HEK293T (cell line): ENCODE measurements at regions not wholly inside any gene's neighbourhood (a gene's known extent, or its start where the extent isn't known, plus 50 kb on each side); places are given as distances from the start of the nearest gene placed in this dataset.

ENCODE experiments used
- CTCF ChIA-PET: fragments of 350-600 bp; formaldehyde crosslinking; extraction: SDS; loops from one replicate; lab custom pipeline; 2021; ENCODE audit warnings: antibody characterized with exemption, inconsistent platforms; lab: Yijun Ruan, JAX
- POLR2A ChIA-PET: fragments of 350-600 bp; formaldehyde crosslinking; extraction: SDS; loops from one replicate; lab custom pipeline; 2020; ENCODE audit warnings: antibody characterized with exemption, inconsistent platforms; lab: Yijun Ruan, JAX
- DNase-seq: peaks from one replicate; pipeline ENCODE4 v3.0.0; 2012; ENCODE audit warnings: mixed read lengths; ENCODE audit errors: extremely low spot score
- ARNT ChIP-seq: fragments of 450-650 bp; IDR thresholded peaks from 2 replicates; pipeline ENCODE4 v1.6.1; 2017; ENCODE audit warnings: mild to moderate bottlenecking
- BHLHE40 ChIP-seq: fragments of 450-650 bp; IDR thresholded peaks from 2 replicates; pipeline ENCODE4 v1.6.1; 2016; ENCODE audit warnings: mild to moderate bottlenecking, moderate library complexity, borderline replicate concordance
- CTBP1 ChIP-seq: fragments of 450-650 bp; IDR thresholded peaks from 2 replicates; pipeline ENCODE4 v1.6.1; 2016; ENCODE audit warnings: borderline replicate concordance
- ELF4 ChIP-seq: fragments of 450-650 bp; IDR thresholded peaks from 2 replicates; pipeline ENCODE4 v1.6.1; 2017; ENCODE audit warnings: antibody characterized with exemption
- FOXA1 ChIP-seq: fragments of 450-650 bp; IDR thresholded peaks from 2 replicates; pipeline ENCODE4 v1.6.1; 2016; ENCODE audit warnings: mild to moderate bottlenecking
- FOXK2 ChIP-seq: fragments of 450-650 bp; IDR thresholded peaks from 2 replicates; pipeline ENCODE4 v1.6.1; 2016; ENCODE audit warnings: mild to moderate bottlenecking
- FOXM1 ChIP-seq: fragments of 450-650 bp; IDR thresholded peaks from 2 replicates; pipeline ENCODE4 v1.6.1; 2017; ENCODE audit warnings: mild to moderate bottlenecking, borderline replicate concordance
- HDGF ChIP-seq: fragments of 450-650 bp; IDR thresholded peaks from 2 replicates; pipeline ENCODE4 v1.6.1; 2017; ENCODE audit warnings: antibody characterized with exemption, borderline replicate concordance
- L3MBTL2 ChIP-seq: fragments of 450-650 bp; conservative IDR thresholded peaks from 2 replicates; pipeline ENCODE4 v1.6.1; 2016; ENCODE audit warnings: mild to moderate bottlenecking
- LEF1 ChIP-seq: fragments of 450-650 bp; IDR thresholded peaks from 2 replicates; pipeline ENCODE4 v1.6.1; 2017; ENCODE audit warnings: mild to moderate bottlenecking, borderline replicate concordance
- NFRKB ChIP-seq: fragments of 450-650 bp; IDR thresholded peaks from 2 replicates; pipeline ENCODE4 v1.6.1; 2016; ENCODE audit warnings: mild to moderate bottlenecking, moderate library complexity
- SP1 ChIP-seq: fragments of 450-650 bp; IDR thresholded peaks from 2 replicates; pipeline ENCODE4 v1.6.1; 2017
- SUZ12 ChIP-seq: fragments of 450-650 bp; IDR thresholded peaks from 2 replicates; pipeline ENCODE4 v1.6.1; 2016; ENCODE audit warnings: mild to moderate bottlenecking
- TARDBP ChIP-seq: fragments of 450-650 bp; IDR thresholded peaks from 2 replicates; pipeline ENCODE4 v1.6.1; 2016
- ZNF384 ChIP-seq: fragments of 450-650 bp; IDR thresholded peaks from 2 replicates; pipeline ENCODE4 v1.6.1; 2016
- TF ChIP-seq, protein P1 (sequence below): fragments of 450-650 bp; IDR thresholded peaks from 2 replicates; pipeline ENCODE4 v1.6.1; 2016

DNA sequence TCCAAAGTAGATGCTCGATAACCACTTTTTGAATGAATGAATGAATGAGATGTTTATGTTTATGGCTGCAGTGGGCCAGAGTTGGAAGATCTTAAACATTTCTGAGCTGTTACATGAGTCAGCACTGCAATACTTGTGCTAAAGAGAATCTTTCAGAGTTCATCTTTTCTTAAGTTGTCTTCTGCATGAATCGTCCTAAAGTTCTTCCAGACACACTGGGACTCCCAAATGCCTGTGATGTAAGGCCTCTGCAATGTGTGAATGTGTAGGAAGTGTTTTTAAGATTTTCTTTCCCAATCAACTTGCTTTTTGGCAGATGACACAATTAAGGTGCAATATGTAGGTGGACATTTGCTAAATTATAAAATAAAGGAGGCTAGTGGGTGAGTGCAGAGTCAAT is 50.3 kb upstream of the TRIM9 start:
- TF ChIP-seq SP1 (no peak), ARNT (no peak), LEF1 (no peak), ELF4 (no peak), L3MBTL2 (no peak), FOXK2 (no peak), FOXA1 (no peak), NFRKB (no peak), TARDBP (no peak), ZNF384 (no peak), HDGF (no peak), FOXM1 (no peak), BHLHE40 (no peak), CTBP1 (no peak), SUZ12 (no peak)
- TF ChIP-seq, protein P1, sequence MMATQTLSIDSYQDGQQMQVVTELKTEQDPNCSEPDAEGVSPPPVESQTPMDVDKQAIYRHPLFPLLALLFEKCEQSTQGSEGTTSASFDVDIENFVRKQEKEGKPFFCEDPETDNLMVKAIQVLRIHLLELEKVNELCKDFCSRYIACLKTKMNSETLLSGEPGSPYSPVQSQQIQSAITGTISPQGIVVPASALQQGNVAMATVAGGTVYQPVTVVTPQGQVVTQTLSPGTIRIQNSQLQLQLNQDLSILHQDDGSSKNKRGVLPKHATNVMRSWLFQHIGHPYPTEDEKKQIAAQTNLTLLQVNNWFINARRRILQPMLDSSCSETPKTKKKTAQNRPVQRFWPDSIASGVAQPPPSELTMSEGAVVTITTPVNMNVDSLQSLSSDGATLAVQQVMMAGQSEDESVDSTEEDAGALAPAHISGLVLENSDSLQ: no peak
- DNase-seq: no peak
- CTCF ChIA-PET: no interaction called here
- POLR2A ChIA-PET: no interaction called here

DNA sequence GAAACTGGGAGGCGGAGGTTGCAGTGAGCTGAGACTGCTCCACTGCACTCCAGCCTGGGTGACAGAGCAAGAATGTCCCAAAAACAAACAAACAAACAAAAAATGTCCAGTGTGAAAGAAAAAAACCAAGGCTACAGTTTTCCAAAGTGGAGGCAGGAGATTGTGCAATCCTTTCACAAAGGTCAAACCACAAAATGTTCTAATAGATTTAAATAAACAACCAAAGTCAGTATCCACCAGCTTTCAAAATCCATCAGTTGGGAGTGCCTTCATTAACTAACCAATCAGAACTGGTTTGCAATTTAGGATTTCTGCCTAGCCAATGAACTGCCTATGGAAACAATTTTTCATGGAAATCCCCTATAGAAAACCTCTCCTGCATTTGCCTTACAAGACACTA is 52.3 kb upstream of the TRIM9 start:
- ChIA-PET CTCF (interaction anchor here (0.8 kb wide), 1 partner anchor 10 kb away, joined by 3 read pairs; no protein-coding TSS in a partner anchor), POLR2A (no interaction called here)
- no peak for TF ChIP-seq SUZ12
- TF ChIP-seq BHLHE40: no peak
- no peak for TF ChIP-seq FOXM1
- TF ChIP-seq ZNF384: no peak
- TF ChIP-seq CTBP1: no peak
- TF ChIP-seq, protein P1: no peak
- TF ChIP-seq ELF4: no peak
- TF ChIP-seq SP1: no peak
- TF ChIP-seq ARNT: no peak
- TF ChIP-seq LEF1: no peak
- no peak for DNase-seq

DNA sequence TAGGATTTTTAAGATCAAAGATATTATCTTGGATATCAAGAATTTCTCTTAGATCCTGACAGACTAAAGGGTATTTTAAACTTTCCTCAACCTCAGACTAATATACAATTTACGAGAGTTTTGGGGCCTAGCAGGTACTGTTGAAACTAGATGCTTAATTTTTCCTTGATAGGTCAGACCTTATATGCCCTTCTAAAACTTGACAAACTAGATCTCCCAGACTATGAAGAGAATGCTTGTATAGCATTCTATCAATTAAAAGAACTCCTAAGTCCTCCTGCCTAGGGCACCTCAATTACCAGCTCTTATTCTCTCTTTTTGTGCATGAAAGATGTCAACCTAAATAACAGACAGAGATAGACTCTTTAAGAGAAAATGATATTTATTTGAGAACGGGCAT is 60.4 kb upstream of the TRIM9 start:
- no peak for DNase-seq
- CTCF ChIA-PET: no interaction called here
- TF ChIP-seq ELF4 (no peak), ZNF384 (no peak), SUZ12 (no peak), SP1 (no peak), L3MBTL2 (no peak), FOXK2 (no peak), TARDBP (no peak), FOXM1 (no peak), NFRKB (no peak), CTBP1 (no peak)
- POLR2A ChIA-PET: no interaction called here

DNA sequence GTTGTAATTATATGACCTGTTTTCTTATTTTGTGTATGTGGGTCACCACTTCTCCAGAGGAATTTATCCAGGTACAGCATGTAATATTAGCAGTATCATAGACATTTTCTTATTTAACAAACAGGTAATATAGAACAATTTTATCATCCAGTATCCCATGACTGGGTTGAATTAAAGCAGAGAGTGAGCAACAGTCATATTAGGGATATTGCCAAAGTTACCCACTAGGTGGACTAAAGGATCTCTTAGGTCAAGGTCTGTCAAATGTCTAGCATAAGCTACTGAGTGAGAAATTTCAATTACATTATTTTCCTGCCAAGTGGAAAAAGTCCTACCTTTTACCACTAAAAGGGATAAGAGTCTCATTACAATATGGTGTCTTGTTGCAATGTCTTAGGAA is 62.1 kb upstream of the TRIM9 start:
- ChIA-PET POLR2A (interaction anchor here (1.0 kb wide), 1 partner anchor 213 kb away, joined by 4 read pairs; the partner anchor contains the start of gene PYGL), CTCF (interaction anchor here (0.6 to 0.9 kb wide), 2 partner anchors 9 to 60 kb away, joined by 3 to 4 read pairs; no protein-coding TSS in a partner anchor)
- TF ChIP-seq HDGF: no peak
- no peak for TF ChIP-seq ARNT
- TF ChIP-seq ZNF384: no peak
- TF ChIP-seq NFRKB: no peak
- TF ChIP-seq L3MBTL2: no peak
- TF ChIP-seq FOXA1: no peak
- TF ChIP-seq TARDBP: no peak
- TF ChIP-seq, protein P1: no peak
- TF ChIP-seq SUZ12: no peak
- TF ChIP-seq FOXK2: no peak
- TF ChIP-seq LEF1: no peak
- TF ChIP-seq FOXM1: no peak
- TF ChIP-seq SP1: no peak
- no peak for TF ChIP-seq ELF4
- DNase-seq: peak; percentile 12

DNA sequence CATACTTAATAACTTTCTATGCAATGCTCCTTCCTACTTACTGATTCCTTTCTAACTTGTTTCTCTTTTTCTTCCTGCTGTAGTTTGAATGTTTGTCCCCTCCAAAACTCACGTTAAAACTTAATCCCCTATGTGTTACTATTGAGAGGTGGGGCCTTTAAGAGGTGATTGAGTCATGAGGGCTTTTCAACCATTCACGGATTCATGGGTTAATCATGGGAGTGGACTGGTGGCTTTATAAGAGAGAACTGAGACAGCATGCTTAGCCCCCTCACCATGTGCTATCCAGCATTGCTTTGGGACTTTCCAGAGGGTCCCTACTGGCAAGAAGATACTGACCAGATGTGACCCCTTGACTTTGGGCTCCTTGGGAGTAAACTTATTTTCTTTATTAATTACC is 66.0 kb upstream of the TRIM9 start:
- TF ChIP-seq ZNF384: no peak
- no peak for TF ChIP-seq CTBP1
- no peak for TF ChIP-seq L3MBTL2
- TF ChIP-seq HDGF: no peak
- no peak for TF ChIP-seq ARNT
- TF ChIP-seq FOXM1: no peak
- no peak for TF ChIP-seq LEF1
- no peak for TF ChIP-seq FOXA1
- TF ChIP-seq, protein P1: no peak

DNA sequence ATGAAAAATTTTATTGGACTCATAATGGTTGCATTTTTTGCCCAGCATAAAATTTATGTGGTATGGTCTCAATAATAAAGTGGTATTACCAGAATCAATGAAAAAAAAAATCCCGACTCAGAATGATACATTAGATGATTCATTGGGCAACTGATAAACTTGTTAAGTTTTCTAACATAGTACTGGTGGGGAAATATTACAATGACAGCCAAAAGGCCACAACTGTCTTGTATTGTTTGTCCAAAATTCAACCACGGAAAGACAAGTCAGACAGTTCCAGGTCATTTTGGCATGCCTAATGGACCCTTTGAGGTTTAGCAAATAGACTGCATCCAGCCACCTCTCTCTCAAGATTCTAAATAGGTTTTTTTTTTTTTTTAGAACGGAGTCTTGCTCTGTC is 70.5 kb upstream of the TRIM9 start:
- no peak for DNase-seq
- TF ChIP-seq ZNF384: no peak
- no peak for TF ChIP-seq FOXM1
- TF ChIP-seq FOXA1: no peak
- TF ChIP-seq HDGF: no peak
- TF ChIP-seq ELF4: no peak
- TF ChIP-seq NFRKB: no peak
- no peak for TF ChIP-seq FOXK2
- no peak for TF ChIP-seq BHLHE40
- TF ChIP-seq L3MBTL2: no peak
- TF ChIP-seq SUZ12: no peak
- no peak for TF ChIP-seq TARDBP
- CTCF ChIA-PET: no interaction called here
- POLR2A ChIA-PET: no interaction called here

More for the DNA sequence above, 66.0 kb upstream of the TRIM9 start:
- ChIA-PET POLR2A (no interaction called here), CTCF (no interaction called here)
- DNase-seq: no peak
